ENCODE measurements at regions not wholly inside any gene's neighbourhood (a gene's known extent, or its start where the extent isn't known, plus 50 kb on each side); places are given as distances from the start of the nearest gene placed in this dataset.

GRCh38 chr16:58859958-58860669, 126.0 kb upstream of the GOT2 start:
- TF ChIP-seq, protein P1, sequence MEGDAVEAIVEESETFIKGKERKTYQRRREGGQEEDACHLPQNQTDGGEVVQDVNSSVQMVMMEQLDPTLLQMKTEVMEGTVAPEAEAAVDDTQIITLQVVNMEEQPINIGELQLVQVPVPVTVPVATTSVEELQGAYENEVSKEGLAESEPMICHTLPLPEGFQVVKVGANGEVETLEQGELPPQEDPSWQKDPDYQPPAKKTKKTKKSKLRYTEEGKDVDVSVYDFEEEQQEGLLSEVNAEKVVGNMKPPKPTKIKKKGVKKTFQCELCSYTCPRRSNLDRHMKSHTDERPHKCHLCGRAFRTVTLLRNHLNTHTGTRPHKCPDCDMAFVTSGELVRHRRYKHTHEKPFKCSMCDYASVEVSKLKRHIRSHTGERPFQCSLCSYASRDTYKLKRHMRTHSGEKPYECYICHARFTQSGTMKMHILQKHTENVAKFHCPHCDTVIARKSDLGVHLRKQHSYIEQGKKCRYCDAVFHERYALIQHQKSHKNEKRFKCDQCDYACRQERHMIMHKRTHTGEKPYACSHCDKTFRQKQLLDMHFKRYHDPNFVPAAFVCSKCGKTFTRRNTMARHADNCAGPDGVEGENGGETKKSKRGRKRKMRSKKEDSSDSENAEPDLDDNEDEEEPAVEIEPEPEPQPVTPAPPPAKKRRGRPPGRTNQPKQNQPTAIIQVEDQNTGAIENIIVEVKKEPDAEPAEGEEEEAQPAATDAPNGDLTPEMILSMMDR (conservative IDR thresholded peaks at IDR 0.05): no peak
- TF ChIP-seq ZFX (IDR thresholded peaks at IDR 0.05): no peak
